ENCODE measurements at regions not wholly inside any gene's neighbourhood (a gene's known extent, or its start where the extent isn't known, plus 50 kb on each side); places are given as distances from the start of the nearest gene placed in this dataset.

DNA sequence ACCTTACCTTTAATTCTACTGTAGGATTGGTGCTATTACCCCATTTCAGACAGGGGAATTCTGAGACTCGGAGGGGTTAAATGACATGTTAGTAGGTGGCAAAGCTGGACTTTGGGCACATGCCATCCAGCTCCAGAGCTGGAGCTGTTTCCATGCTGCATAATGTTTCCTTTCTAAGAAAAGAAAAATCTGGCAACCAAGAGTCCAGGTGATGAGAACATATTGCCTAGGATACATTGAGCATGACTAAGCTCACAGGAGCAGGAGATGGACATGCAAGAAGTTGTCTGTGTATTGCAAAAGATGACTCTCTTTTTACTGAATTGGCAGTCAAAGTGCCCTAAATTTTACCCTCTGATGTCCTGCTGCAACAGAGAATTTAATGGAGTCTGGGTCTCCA, 150.8 kb upstream of the SYT13 start:
- DNase-seq (ENCODE audit: low spot score) = no peak

DNA sequence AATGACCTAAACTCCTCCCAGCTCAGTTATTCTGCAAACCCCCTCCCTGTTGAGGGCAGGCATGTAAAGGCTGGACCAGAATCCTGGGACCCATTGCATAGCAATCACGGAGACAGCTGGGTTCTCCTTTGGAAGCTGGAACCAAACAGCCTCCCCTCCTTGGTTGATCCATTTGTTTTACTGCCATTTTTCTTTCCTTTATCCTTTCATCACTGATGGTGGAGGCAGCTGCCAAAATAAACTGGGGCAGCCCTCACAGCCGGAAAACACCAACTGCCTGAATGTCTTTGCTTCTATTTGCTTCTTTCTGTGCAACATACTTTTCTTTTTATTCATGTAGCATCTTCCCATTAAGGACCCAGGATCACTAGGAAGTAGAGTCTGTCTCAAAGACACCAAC, 150.0 kb upstream of the SYT13 start:
- DNase-seq (ENCODE audit: low spot score) = no peak

DNA sequence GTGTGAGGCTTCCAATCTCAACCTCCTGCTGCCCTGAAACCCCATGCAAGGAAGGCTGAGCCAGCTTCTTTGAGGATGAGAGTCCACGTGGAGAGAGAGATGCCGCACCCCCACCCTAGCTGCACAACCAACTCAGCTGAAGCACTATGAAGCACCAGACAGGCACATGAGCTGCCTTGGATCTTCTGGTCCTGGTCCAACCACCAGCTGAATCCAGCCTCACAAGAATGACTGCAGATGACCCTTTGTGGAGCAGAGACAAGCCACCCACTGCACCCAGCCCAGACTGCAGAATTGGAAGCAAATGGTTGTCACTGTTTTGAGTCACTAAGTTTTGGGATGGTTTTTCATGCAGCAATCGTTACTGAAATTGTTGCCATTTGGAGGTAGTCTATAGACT, 149.6 kb upstream of the SYT13 start:
- no peak for DNase-seq (ENCODE audit: low spot score)

DNA sequence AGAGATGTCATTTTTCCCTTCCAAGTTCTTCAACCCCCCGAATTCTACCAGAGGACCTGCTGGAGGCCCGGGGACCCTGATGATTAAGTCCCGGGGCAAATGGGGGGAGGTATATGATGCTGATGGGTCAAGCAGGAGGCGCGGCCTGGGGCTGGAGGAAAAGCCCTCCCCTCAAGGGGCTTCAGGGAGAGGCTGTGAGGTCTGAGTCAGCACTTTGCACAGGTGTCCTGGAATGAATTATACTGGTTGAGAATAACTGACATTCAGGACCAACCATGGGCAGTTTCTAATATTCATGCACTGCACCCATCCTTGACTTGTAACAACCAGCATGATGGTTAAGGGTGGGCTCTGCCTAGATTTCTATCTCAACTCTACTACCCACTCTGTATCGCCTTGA, 146.8 kb upstream of the SYT13 start:
- DNase-seq (ENCODE audit: low spot score) = no peak

DNA sequence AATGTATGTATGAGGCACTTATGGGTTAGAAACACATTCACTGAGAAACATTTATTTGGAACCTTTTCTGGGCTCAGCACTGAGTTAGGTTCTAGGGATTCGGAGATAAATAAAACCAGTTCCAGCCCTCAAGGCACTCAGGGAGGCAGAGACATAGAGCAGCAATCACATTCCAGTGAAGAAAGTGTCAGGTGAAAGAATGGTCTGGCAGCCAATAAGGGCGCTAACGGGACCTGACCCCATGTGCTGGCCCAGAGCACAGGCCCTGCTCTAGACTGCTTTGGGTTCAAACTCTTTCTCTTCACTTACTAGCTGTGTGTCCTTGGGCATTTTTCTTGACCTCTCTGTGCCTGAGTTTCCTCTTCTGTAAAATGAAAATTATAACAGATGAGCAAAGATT, 146.0 kb upstream of the SYT13 start:
- no peak for DNase-seq (ENCODE audit: low spot score)

DNA sequence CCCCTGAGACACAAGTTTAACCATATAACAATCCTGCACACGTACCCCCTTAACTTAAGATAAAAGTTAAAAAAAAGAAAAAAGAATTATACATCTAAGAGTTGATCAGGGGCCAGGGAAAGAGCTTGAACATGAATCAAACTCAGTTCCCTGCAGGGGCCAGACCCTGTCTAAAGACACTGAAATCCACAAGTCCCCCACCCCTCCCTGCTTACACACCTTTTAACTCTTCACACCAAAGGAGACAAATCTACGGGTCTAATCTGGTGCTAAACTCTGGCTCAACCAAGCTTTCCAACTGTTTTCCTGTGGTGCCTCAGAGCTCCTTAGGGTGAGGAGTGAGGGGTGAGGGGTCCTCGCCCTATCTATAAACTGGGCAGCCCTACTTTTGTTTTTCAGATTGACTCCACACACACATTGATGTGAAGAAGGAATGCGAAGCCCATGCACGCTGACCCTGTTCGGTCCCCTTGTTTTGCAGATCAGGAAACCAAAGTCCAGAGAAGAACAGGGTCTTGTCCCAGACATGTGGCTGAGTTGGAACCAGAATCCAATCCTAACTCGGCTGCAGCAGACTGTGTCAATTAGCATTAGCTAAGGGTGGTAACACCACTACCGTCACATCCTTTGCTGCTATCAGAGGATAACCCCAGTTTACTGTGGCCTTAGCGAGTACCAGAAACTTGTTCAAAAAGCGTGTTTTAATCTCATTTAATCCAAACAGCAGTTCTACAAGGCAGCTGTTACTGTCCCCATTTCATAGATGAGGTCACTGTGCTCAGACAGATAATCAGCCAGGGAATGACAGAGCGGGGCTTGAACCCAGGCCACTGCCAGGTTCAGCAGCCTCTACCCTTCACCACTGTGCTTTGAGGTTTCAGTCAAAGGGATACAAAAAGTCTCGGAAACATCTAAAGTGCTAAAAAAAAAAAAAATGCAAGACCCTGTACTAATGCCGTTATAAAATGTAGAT, 145.2 kb upstream of the SYT13 start:
- DNase-seq (ENCODE audit: low spot score) = no peak

DNA sequence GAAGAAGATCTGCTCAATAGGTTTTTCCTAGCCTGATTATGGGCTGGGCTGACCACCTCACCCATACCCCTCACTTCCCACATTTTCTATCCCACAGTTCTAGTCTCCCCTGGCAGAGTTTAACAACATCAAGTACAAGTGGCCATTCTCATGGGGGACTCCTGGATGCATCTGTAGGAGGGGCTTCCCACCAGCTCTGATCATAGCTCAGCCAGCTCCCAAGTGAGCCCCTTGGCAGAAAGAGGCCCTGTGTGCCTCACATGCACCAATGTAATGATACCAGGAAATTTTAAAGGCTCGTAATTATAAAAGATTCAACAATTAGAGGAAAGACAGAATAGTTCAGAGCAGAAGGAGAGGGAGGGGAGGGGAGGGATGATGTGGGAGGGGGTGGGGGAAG, 144.2 kb upstream of the SYT13 start:
- DNase-seq (ENCODE audit: low spot score) = no peak

DNA sequence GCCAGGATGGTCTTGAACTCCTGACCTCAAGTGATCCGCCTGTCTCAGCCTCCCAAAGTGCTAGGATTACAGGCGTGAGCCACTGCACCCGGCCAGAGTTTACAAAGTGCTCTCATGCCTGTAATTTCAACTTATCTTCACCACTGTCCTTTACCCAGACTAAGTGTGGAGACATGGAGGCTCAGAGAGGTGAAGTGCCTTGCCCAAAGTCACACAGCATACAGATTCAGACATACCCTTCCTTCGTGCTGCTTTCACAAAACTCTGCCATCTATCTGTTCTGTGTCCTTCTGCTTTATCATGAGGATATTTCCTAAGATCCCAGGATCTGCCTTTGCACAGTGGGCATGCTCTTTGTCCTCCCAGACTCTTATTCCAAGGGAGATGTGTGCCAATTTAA, 143.6 kb upstream of the SYT13 start:
- DNase-seq (ENCODE audit: low spot score) = no peak

DNA sequence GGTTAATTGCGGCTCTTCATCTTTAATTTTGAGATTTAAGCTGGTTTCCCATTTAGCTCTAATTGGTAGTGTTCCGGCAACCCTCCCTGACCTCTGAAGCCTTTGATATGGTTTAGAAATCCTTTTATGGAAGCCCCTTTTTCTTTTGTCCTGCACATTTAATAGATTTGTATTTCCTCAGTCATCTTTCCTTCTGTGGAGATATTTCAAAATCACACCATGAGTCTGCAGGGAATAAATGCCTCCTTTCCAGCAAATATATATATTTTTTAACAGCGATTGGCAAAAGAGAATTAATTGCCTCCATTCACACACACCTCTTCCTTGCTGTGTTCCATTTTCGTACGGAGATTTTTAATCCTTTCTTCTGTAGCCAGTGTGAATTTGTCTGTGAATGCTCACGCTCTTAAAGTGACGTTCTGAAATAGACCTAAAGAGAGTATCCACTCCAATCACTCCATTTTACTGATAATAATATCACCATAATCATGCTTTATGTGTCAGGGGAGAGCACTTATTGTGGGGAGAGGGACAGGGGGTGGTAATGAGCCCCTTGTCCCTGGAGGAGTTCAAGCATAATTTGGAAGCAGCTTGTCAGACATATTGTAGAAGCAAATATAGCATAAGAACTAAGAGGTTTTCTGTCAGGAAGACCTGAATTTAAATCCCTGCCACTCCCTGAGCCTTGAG, 142.5 kb upstream of the SYT13 start:
- no peak for DNase-seq (ENCODE audit: low spot score)

DNA sequence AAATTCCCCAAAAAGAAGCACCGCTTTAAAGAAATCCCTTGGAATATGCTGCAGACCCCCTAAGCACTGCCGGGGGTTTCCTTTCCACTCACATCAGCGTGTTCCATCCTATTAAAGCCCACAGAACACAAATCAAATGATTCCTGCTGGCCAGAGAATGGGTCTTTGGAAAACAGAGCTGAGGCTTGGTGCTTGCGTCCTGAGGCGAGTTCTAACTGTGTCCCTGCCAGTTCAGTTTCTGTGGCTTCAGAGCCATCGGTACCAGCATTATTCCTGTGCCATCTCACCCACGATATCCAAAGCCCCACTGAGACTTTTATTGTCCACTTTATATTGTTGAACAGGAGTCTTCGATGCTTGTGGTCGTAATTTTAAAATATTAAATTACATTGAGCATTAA, 142.0 kb upstream of the SYT13 start:
- DNase-seq (ENCODE audit: low spot score) = no peak

DNA sequence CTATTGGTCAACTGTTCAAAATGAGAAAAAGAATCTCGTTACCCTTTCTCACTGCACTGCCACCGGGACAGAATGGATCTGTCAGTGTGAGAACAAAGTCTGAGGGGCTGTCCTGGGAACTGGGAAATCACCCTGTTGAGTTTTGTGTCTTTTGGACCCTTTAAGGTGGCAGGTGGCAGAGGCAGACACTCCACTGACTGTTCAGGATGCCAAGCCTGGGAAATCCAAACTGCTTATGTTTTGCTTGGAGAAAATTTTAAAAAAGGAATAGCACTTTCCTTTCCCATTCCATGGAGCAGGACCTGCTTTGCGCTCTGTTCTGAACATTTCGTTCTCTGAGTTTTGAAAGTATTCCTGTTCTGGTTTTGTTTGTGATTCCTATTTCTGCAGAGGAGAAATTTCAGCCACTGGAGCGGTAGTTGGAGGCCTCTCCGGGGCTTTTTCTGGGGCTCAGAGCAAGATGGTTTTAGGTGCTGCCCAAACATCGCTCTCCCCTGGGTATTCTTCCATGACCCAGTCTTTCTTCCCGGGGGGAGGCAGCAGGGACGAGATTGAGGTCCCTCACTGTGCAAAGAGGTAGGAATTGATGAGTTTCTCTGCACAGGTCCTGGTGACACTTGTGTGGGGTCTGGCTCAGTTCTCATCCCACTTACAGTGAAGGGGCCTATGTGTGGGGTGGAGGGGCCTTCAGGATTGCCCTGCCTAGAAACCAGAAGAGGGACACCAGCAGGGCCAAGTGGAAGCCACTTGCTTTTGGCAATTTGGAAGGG, 138.5 kb upstream of the SYT13 start:
- no peak for DNase-seq (ENCODE audit: low spot score)

DNA sequence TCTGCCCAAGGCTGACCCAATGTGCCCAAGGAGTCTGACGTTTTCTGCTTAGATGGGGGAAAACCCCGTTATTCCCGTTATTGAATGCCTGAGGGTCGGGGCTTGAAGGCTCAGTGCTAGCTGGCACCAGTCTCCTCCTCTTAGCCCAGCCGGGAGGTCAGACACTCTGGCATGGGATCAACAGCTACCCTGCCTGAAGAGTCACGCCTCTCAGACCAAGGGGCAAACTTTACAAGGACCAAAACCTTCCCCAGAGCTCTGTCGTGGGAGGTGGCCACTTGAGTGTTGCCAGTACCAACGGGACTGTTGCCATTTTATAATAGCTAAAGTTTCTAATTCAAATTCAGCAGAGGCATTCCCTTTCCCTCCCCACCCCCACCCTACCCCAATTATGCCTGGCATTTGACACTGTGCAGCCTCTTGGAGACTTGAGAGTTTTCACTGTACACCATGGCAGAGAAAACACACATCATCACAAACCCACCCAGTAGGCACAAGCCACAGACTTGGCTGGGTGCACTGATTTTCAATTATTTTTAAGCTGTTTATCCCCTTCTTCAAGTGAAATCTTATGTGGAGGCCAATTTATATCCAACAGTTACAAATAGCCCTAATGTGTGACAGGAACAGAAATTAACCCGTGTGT, 137.5 kb upstream of the SYT13 start:
- no peak for DNase-seq (ENCODE audit: low spot score)

DNA sequence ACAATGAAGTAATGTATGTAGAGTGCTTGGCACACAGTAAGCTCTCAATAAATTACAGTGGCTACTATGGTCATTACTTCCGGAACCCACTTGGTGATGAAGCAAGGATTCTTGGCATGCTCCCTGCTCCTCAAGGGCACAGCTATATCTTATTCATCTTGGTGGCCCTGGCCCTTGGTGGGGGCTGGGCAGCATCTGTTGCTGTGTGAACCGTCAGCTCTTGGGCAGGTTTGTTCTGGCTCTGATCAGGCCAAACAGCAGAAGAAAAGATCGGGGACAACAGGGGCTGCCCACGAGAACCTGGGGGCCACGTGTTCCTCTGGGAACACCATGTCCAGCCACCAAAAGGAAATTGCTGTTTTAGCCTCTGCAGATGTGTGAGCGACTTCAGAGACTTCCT, 136.9 kb upstream of the SYT13 start:
- DNase-seq (ENCODE audit: low spot score) = no peak

DNA sequence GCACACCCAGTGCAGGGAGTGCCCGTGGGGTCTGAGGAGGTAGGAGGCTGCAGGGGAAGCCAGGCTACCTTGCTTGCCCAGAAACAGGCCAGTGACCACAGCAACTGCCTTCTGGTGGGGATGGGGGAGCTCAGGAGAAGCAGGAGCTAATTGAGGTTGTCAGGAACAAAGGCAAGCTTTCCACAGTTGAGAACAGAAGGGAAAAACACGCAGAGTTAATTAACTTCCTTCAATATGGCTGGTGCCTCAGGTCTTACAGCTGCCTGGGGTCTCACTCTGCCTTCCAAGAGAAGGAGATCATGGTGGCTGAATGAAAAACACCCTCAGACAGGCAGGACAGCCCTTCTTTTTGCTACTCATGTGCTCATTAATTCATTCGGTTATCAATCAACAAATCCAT, 127.9 kb upstream of the SYT13 start:
- no peak for DNase-seq (ENCODE audit: low spot score)

DNA sequence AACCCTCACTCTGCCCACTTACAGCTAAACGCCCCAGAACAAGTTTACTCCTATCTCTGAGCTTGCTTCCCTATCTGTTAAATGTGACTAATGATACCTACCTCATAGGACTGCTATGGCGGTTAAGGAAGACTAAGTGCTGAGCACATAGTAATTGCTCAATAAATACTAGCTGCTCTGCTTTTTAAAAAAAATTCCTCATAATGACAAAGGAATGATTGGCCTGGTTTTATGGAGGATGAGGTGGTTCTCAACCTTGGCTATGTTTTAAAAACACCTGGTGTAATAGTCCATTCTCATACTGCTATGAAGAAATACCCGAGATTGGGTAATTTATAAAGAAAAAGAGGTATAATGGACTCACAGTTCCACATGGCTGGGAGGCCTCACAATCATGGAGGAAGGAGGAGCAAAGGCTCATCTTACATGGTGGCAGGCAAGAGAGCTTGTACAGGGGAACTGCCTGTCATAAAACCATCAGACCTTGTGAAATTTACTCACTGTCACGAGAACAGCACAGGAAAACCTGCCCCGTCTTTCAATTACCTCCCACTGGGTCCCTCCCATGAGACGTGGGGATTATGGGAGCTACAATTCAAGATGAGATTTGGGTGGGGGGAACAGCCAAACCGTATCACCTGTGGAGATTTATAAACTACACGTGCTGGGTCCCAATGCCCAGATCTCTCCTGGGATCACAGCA, 127.2 kb upstream of the SYT13 start:
- DNase-seq (ENCODE audit: low spot score) = no peak

DNA sequence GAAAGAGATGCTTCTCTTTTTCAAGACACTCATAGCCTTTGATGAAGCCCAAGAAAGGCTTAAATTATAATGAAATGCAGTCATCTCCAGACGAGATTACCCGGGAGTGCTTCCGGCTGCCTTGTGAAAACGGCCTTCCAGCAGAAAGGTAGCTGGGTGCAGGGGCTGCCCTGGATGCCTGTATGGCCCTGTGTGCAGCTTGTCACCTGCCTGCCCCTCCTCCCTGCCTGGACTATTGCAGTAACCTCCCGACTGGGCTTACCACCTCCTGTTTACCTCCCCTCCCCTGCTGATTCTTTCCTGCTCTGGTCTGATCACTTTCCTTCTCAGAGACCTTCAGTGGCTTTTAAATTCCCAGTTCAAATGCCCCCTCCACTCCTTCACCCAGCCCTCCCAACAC, 126.4 kb upstream of the SYT13 start:
- DNase-seq (ENCODE audit: low spot score) = no peak

DNA sequence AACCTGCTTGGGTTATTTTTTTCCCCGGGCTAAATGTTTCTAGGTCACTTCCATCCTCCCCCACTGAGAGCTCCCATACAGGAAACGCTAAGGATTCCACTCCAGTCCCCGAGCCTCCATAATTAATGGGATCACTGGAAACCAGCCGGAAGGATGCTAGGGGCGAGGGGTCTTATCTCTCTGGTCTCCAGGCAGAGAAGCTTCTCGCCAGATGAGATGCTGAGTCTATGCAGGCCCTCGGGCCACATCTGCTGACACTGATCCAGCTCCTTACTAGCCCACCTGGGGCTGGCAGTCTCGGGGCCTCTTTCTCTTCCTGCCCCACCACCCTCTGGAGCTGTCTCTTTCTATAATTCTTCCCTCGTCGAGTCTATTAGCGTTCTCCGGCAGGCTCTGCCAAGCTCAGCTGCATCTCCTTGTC, 125.9 kb upstream of the SYT13 start:
- no peak for DNase-seq (ENCODE audit: low spot score)

DNA sequence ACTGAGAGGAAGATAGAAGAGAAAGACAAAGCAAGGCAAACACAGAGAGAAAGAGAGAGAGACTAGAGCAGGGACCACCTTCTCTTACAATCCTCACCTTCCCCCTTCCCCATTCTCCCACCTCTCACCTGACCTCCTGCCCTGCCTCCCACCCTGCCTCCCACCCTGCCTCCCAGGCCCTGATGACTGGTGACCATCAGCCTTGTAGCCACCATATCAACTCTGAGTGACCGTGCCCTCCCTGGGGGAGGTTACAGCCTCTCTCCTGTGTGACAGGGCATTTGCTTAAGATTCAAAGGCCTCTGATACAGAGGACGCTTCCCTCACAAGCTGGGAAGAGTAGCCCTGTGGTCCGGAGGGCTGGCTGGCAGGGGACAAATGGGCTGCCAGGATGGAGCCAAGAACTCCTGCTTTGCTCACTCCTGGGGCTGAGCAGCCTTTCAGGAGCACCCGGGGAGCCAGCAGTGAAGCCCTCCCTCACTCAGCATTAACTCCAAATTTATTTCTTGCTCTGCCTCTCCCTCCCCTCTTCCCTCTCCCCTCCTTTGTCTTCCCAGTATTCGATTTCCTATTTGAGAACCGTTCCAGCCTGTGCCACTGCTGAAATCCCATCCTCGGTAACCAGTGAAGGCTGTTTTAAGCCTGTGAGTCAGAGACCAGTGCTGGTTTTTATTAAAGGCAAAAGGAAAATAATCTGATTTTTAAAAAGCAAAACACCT, 125.2 kb upstream of the SYT13 start:
- no peak for DNase-seq (ENCODE audit: low spot score)

DNA sequence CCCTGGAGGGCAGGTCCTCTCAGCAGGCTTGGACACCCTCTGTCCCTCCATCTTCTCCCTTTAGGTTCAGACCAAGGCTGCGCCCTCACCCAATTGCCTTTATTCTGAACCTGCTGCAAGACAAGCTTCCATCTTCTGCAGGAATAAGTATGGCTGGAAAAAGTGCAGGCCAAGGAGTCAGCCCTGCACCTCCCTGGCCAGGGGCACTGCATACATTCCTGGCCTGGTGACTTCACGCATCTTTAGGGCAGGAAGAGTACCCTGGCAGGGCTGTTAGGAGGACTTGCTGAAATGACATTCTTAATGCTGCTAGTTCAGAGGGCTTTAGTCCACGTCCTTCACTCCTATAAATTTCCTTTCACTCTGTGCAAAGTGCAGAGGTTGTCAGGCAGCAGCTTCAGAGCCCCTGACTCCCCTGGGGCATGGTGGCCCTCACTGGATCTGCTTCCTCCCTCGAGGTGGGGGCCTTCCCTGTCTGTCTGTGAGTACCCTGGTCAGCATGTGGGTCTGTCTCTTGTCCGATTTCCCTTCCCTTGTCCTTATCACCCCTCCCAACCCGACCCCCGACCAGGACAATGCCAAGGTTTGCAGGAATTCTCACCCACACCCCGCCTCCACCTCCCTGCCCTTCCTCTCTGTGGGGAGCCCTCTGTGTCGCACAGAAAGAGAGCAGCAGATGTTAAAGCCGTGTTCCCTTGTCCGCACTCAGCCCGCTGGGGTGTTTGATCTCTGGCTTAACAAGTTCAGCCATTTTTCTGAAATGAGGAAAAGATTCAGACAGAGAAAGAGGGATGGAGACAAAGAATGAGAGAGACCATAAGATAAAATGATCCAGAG, 124.5 kb upstream of the SYT13 start:
- DNase-seq (ENCODE audit: low spot score) = no peak

DNA sequence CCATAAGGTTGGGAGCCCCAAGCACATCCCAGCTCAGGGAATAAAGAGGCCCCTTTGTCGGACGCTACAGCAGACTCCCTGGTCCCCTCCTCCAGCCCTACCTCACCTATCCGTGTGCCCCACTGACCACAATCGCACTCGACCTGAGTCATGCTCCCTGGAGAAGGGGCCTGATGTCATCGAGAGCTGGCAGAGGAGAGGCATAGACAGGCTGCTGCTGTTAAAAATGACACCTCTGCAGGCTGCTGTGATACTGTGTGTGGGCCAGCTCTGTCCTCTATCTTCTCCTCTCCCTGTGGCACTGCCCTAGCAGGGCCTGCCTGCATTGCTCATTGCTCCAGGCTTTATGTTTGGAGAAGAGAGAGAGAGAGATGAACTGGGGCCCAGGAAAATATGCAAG, 123.4 kb upstream of the SYT13 start:
- no peak for DNase-seq (ENCODE audit: low spot score)

Measured in COLO829 (cell line).